MM.1S (cell line): ENCODE measurements at regions not wholly inside any gene's neighbourhood (a gene's known extent, or its start where the extent isn't known, plus 50 kb on each side); places are given as distances from the start of the nearest gene placed in this dataset.

Experiments
- DNase-seq: peaks from one replicate; pipeline ENCODE4 v3.0.0-alpha.2; 2015
- H2AFZ ChIP-seq: fragments of 300-600 bp; sonication (generic); 2 replicates; pipeline ENCODE4 v1.6.0; 2016; ENCODE audit warnings: antibody characterized with exemption, low read length
- H3F3A ChIP-seq: fragments of 300-600 bp; sonication (generic); 2 replicates; pipeline ENCODE4 v1.6.1; 2016; ENCODE audit warnings: mild to moderate bottlenecking, antibody characterized with exemption, low read length, moderate library complexity, mixed read lengths; ENCODE audit not compliant: insufficient read depth
- H3K27ac ChIP-seq: fragments of 300-600 bp; sonication (generic); 2 replicates; pipeline ENCODE4 v1.5.1; 2016; ENCODE audit warnings: mild to moderate bottlenecking, low read length
- H3K27me3 ChIP-seq: fragments of 300-600 bp; sonication (generic); replicated peaks from 2 replicates; pipeline ENCODE4 v1.6.0; 2016; ENCODE audit warnings: low read length; ENCODE audit not compliant: insufficient read depth
- H3K36me3 ChIP-seq: fragments of 300-600 bp; sonication (generic); replicated peaks from 2 replicates; pipeline ENCODE4 v1.6.1; 2016; ENCODE audit warnings: mild to moderate bottlenecking, low read length, mixed read lengths; ENCODE audit not compliant: insufficient read depth
- H3K4me1 ChIP-seq: fragments of 300-600 bp; sonication (generic); 2 replicates; pipeline ENCODE4 v1.6.1; 2016; ENCODE audit warnings: low read length, mixed read lengths
- H3K4me2 ChIP-seq: fragments of 300-600 bp; sonication (generic); 2 replicates; pipeline ENCODE4 v1.6.0; 2016; ENCODE audit warnings: low read depth, low read length
- H3K4me3 ChIP-seq: fragments of 300-600 bp; sonication (generic); 2 replicates; pipeline ENCODE4 v1.5.1; 2016; ENCODE audit warnings: low read length, mixed read lengths
- H3K79me2 ChIP-seq: fragments of 300-600 bp; sonication (generic); 2 replicates; pipeline ENCODE4 v1.6.1; 2016; ENCODE audit warnings: mixed run types, low read length, mixed read lengths
- H3K9ac ChIP-seq: fragments of 300-600 bp; sonication (generic); 2 replicates; pipeline ENCODE4 v1.6.1; 2016; ENCODE audit warnings: low read length, mixed read lengths
- H3K9me2 ChIP-seq: fragments of 300-600 bp; sonication (generic); replicated peaks from 2 replicates; pipeline ENCODE4 v1.6.1; 2016; ENCODE audit warnings: mild to moderate bottlenecking, low read length, mixed read lengths; ENCODE audit not compliant: insufficient read depth
- H3K9me3 ChIP-seq: fragments of 300-600 bp; sonication (generic); replicated peaks from 2 replicates; pipeline ENCODE4 v1.6.1; 2016; ENCODE audit warnings: mild to moderate bottlenecking, low read length, mixed read lengths; ENCODE audit not compliant: insufficient read depth
- H4K20me1 ChIP-seq: fragments of 300-600 bp; sonication (generic); 2 replicates; pipeline ENCODE4 v1.6.1; 2016; ENCODE audit warnings: mild to moderate bottlenecking, low read length, moderate library complexity, mixed read lengths; ENCODE audit not compliant: insufficient read depth
- EZH2 ChIP-seq: fragments of 300-600 bp; sonication (generic); optimal IDR thresholded peaks from 2 replicates; pipeline ENCODE3; 2017; ENCODE audit warnings: low read depth, mild to moderate bottlenecking, antibody characterized with exemption, low read length, mixed read lengths
- EZH2phosphoT487 ChIP-seq: fragments of 300-600 bp; sonication (generic); IDR thresholded peaks from 2 replicates; pipeline ENCODE4 v1.6.1; 2018; ENCODE audit warnings: antibody characterized with exemption, low read length
- TF ChIP-seq, protein P1 (sequence below): fragments of 300-600 bp; sonication (generic); IDR thresholded peaks from 2 replicates; pipeline ENCODE4 v1.5.1; 2016; ENCODE audit warnings: antibody characterized with exemption, low read length, mixed read lengths

DNA sequence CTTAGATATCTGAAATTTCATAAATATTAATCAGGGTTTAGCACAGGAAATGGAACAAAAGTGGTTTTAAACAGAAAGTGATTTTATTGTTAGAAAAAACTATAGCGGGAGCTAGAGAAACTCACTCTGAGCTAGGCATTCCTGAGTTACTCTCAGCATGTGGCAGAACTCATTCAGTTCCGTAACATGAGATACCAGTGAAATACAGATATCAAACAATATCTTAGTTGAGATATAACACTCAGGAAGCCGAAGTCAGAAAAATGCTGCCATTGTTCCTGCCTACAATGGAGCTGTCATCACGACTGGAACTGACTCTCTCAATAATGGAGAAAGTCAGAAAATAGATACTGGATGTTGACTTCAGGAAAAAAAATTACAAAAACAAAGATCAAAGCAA lies 1428.7 kb downstream of the PCDH18 start:
- H3K4me3 ChIP-seq = no peak overlapping the region
- no peak overlapping the region for H2AFZ ChIP-seq
- no peaks in the 10 kb centered on the region for H3F3A ChIP-seq
- no peaks in the 10 kb centered on the region for H4K20me1 ChIP-seq
- H3K27ac ChIP-seq = no peak overlapping the region
- no peaks in the 10 kb centered on the region for H3K4me1 ChIP-seq
- H3K9ac ChIP-seq = no peak overlapping the region
- H3K27me3 ChIP-seq = no peaks in the 10 kb centered on the region
- no peaks in the 10 kb centered on the region for H3K9me3 ChIP-seq
- no peaks in the 10 kb centered on the region for H3K79me2 ChIP-seq
- no peak overlapping the region for H3K4me2 ChIP-seq
- H3K36me3 ChIP-seq = no peaks in the 10 kb centered on the region
- no peak for TF ChIP-seq EZH2phosphoT487
- TF ChIP-seq, protein P1, sequence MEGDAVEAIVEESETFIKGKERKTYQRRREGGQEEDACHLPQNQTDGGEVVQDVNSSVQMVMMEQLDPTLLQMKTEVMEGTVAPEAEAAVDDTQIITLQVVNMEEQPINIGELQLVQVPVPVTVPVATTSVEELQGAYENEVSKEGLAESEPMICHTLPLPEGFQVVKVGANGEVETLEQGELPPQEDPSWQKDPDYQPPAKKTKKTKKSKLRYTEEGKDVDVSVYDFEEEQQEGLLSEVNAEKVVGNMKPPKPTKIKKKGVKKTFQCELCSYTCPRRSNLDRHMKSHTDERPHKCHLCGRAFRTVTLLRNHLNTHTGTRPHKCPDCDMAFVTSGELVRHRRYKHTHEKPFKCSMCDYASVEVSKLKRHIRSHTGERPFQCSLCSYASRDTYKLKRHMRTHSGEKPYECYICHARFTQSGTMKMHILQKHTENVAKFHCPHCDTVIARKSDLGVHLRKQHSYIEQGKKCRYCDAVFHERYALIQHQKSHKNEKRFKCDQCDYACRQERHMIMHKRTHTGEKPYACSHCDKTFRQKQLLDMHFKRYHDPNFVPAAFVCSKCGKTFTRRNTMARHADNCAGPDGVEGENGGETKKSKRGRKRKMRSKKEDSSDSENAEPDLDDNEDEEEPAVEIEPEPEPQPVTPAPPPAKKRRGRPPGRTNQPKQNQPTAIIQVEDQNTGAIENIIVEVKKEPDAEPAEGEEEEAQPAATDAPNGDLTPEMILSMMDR = no peak
- TF ChIP-seq EZH2 = no peak
- H3K9me2 ChIP-seq = no peaks in the 10 kb centered on the region
- DNase-seq = no peak

DNA sequence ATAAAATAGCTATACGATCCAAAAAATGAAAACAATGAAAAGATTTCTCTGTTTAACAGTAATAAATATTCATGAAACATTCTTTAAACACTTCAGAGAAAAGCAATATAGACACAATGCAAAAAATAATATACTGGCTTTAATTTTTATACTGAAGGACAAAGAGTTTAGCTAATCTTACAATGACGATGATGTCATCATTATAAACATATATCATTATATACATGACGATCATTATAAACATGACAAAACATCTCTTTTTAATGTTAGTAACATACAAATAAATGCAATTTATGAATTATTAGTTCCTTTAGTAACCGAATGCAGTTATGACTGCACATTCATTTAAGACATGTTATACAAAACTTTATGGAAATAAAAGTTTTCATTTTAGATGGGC lies 1434.6 kb downstream of the PCDH18 start:
- H3K9me3 ChIP-seq = no peaks in the 10 kb centered on the region
- H3K9ac ChIP-seq = no peak overlapping the region
- no peaks in the 10 kb centered on the region for H3K79me2 ChIP-seq
- H3K27ac ChIP-seq = no peak overlapping the region
- no peaks in the 10 kb centered on the region for H3K36me3 ChIP-seq
- no peak for DNase-seq
- no peak overlapping the region for H2AFZ ChIP-seq
- TF ChIP-seq, protein P1 = no peak
- TF ChIP-seq EZH2 (no peak), EZH2phosphoT487 (no peak)
- H3K4me3 ChIP-seq = no peak overlapping the region
- H3K9me2 ChIP-seq = no peaks in the 10 kb centered on the region
- H3K4me1 ChIP-seq = no peaks in the 10 kb centered on the region
- no peak overlapping the region for H3K4me2 ChIP-seq
- H3F3A ChIP-seq = no peaks in the 10 kb centered on the region
- no peaks in the 10 kb centered on the region for H4K20me1 ChIP-seq
- H3K27me3 ChIP-seq = no peaks in the 10 kb centered on the region

DNA sequence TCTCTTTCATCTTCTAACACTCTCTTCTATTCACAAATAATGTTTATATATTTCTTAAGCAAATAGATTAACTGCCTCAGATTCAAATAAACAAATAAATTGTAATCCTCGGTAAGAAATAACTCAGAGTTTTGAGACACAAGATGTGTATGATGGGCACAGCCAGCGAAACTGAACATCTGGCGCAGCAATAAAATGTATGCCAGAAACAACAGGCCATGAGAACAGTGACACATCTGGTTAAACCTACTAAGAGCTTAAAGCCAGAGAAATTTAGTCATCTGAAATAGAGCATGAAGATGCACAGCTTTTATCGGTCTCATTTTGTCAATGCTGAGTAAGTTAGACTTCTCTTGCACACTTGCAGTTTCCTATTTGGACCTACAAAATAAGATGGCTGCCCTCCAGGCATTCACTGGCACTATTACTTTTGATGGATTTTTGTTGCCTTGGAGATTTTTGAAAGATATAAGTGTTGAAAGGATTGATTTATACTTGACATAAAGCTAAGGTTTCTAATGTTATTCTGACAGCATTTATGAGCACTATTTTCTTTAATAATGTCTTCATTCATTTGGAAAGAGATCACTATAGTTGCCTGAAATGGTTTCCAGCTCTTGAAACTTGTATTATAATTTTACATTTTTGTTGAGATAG lies 1444.0 kb downstream of the PCDH18 start:
- Histone ChIP-seq H3K4me2 (no peak overlapping the region), H3K9me3 (no peaks in the 10 kb centered on the region), H3K9ac (no peak overlapping the region), H3K9me2 (no peaks in the 10 kb centered on the region), H2AFZ (no peak overlapping the region), H4K20me1 (no peaks in the 10 kb centered on the region), H3K79me2 (no peaks in the 10 kb centered on the region), H3K27ac (no peak overlapping the region), H3F3A (no peaks in the 10 kb centered on the region), H3K27me3 (no peaks in the 10 kb centered on the region), H3K4me3 (no peak overlapping the region), H3K4me1 (no peaks in the 10 kb centered on the region), H3K36me3 (no peaks in the 10 kb centered on the region)
- no peak for DNase-seq
- TF ChIP-seq EZH2phosphoT487 (no peak), EZH2 (no peak)
- TF ChIP-seq, protein P1 = no peak
